NCI-H1930 (cell line): ENCODE measurements at regions not wholly inside any gene's neighbourhood (a gene's known extent, or its start where the extent isn't known, plus 50 kb on each side); places are given as distances from the start of the nearest gene placed in this dataset.
A peak's percentile ranks its signal among the peaks of the same experiment; 100 is the strongest.

Experiments
- DNase-seq, 2 experiments: peaks; one replicate each; lab custom pipeline; 2025; lab: John Stamatoyannopoulos, UW

DNA sequence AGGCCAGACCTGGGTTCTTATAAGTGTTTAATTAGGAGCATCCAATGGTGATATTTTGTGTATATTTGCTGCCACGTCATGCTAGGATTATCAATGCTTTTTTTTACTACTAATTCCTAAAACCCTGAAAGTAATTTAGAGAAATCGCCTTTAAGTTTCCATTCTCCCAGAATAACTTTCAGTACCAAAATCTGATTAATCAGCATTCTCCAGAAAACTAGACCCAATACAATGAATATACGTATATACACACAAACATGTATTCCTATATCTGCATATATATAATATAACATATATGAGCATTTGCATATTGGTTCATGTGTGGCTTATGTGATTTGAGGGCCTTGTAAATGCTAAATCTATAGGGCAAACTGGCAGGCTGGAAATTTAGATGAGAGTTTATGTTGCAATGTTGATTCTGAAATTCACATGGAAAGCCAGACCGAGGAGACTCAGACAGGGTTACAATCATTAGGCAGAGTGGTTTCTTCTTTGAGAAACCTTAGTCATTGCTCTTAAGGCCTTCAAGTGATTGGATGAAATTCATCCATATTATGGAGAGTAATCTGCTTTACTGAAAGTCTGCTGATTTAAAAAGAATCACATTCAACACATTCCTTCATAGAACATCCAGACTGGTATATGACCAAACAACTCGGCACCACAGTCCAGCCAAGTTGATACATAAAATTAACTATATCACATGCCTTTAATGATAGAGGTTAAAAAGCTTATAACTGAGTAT lies 65.9 kb upstream of the RGPD4 start:
- DNase-seq: no peak

DNA sequence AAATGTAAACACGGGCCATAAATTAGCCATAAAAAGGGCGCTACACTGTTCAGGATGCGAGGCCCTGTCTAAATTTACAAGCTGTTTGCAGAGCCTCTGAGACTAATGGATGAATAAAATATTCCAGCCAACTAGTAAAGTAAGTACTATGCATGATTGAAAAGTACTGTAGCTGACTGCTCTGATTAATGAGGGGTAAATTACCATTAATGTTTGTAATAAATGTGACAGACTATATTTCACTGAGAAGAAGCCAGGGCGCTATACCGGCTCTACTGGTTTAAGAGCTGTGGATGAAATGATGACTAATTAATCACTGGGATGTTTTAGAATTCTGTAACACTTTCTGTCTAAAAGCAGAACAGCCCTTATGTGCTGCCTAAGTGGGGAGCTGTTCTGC lies 54.3 kb upstream of the RGPD4 start:
- no peak for DNase-seq

DNA sequence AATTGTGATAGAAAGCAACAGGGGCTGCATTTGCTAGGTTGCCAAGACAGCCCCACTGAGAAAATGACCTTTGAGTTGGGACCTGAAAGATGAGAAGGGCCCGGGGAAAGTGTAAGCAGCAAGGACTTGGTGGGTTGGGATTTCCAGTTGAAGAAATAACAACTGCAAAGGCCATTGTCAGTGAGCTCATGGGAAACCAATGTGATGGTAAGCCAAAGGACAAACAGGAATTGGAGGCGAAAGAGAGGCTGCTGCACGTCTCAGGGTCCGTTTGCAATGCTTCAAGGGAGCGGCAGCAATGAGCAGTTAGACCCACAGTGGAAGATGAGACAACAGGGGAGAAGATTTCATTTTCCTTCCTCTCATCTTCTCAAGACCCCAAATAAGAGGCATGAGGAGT lies 51.5 kb upstream of the RGPD4 start:
- no peak for DNase-seq

DNA sequence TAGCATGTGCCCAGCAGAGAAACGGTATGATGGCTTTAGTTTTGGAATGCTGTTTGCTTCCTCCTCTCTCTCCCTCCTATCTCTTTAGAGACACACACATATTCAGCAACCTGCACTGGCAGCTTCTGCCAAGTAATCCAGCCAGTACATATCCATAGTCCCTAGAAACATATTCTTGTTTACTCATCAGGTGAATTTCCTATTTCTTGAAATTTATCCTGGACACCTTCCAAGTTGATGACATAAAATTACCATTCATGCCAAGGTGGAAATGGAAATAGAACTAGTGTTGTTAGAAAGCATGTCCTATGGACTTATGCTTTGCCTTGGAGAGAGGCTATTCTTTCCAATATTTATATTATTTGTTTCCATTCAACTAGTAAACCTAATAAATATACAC lies 50.9 kb upstream of the RGPD4 start:
- peak in 1 of 2 experiments; percentile 52 for DNase-seq

DNA sequence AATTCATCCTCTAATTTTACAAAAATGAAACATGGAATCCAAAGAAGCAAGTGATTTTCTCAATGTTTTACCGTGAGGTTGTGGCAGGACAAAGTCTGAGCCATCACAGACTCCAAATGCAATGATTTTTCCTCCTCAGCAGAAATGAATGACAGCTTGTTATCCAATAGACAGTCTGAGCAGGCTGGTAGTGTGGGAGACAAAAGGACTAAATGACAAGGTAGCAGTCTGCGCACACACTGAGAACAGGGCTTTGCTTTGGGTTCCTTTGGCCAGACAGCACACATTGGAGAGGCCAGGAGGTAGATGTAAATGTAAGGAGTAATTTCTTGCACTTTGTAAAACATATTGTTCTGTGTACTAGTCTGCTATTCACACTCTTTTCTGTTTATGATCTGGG lies 50.3 kb upstream of the RGPD4 start:
- DNase-seq: peak in 1 of 2 experiments; percentile 6
